ENCODE measurements at regions not wholly inside any gene's neighbourhood (a gene's known extent, or its start where the extent isn't known, plus 50 kb on each side); places are given as distances from the start of the nearest gene placed in this dataset.

GRCh38 chr16:59459806-59460205 lies 725.7 kb upstream of the GOT2 start:
- TF ChIP-seq HMGXB4 (CRISPR knock-in tag; IDR thresholded peaks at IDR 0.05; ENCODE audit: borderline replicate concordance): no peak
- no peak for TF ChIP-seq POLR2A (IDR thresholded peaks at IDR 0.05; ENCODE audit: low read length)
- TF ChIP-seq PHF8 (IDR thresholded peaks at IDR 0.05; ENCODE audit: borderline replicate concordance, low read depth): no peak
